HG03442 (cell line): ENCODE measurements at regions not wholly inside any gene's neighbourhood (a gene's known extent, or its start where the extent isn't known, plus 50 kb on each side); places are given as distances from the start of the nearest gene placed in this dataset.

ENCODE experiments used
- ATAC-seq: cut with Tn5 transposase; IDR thresholded peaks from one replicate; pipeline ENCODE4 v1.9.1; 2021; ENCODE audit warnings: mild to moderate bottlenecking, moderate library complexity; ENCODE audit not compliant: unreplicated experiment

DNA sequence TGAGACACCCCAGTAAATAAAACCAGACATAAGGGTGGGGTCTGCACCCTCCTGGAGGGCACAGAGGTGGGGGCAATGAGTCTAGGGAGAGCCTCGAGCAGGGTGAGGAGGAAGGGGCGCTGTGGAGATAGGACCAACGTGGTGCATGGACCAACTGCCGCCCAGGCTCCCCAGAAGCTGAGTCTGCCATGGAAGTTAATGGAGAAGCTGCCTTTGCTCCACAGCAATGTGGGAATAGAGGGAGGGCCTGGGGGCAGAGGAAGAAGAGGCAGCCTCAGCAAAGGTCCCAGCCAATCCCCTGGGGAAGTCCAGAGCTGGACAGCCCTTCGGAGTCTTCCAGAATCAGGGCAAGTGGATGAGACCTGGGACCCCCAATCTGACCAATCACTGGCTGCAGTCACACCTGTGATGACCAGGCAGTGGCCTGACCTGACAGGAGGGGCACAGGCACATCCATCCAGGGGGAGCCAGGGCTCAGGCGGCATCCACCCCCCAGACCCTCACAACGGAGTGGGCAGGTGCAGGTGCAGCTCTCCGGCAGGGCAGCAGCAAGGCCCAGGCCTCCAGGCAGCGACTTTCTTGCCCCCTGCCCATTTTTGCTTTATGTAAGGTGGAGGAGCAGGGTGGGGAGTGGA lies 242.2 kb upstream of the PPP2R2D start:
- no peak for ATAC-seq

DNA sequence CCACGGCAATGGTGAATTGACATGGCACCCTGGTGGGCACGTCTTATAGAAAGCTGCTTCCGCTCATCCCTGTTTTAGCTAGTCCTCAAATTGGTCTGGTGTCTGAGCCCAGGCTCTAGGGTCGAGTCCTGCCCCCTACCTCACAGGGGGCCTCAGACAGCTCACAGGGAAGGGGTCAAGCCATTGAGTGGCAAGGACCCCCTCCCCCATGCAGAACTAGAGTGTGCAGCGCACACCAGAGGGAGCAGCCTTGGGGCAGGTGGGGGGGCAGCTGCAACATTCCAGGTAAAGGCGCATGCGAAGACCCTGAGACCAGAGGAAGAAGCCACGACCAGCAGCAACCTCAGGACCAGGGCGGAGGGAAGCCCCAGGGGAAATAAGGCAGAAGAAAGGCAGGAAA lies 240.4 kb upstream of the PPP2R2D start:
- no peak for ATAC-seq

DNA sequence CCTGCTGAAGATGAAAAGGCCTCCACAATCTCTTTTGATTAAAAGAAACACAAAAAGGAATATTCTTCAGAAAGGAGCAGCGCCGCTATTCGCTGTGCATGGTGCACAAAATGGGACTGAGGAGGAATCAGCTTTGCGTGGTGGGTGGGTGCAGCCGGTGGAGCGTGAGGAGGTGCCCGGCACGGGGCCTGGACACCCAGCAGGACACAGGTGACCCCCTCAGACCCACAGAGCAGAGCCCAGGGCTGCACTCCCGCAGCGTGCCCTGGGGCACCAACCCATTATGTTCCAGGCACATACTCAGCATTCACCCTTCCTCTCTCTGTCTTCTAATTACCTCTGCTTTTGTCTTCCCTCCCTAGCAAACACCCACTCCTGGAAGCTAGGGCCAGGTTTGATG lies 238.0 kb upstream of the PPP2R2D start:
- ATAC-seq: no peak

DNA sequence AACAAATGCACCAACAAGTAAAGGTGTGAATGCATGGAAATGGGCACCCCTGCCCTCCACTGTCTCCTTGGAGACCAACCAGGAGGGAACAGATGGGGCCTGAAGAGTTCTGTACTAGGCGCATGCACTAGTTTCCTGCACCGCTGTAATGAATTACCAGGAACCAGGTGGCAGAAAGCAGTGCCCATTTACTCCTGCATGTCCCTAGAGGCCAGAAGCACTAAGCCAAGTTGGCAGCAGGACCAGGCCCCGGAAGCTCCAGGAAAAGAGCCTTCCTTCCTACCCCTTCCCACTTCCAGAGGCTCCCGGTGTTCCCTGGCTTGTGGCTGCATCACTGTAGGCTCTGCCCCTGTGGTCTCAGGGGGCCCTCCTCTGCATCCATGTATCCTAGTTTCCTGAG lies 237.5 kb upstream of the PPP2R2D start:
- no peak for ATAC-seq

DNA sequence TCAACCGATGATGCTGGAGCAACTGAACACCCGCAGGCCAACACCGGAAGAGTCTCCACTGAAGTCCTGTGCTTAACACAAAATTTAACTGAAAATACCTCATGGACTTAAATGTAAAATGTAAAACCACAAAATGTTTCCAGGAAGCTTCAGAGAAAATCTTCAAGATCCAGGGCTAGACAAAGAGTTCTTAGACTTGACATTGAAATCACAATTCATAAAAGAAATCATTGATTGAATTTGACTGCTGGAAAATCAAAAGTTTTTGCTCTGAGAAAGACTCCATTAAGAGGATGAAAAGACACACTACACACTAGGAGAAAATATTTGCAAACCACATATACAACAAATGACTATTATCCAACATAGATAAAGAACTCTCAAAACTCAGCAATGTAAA lies 234.7 kb upstream of the PPP2R2D start:
- ATAC-seq: no peak

DNA sequence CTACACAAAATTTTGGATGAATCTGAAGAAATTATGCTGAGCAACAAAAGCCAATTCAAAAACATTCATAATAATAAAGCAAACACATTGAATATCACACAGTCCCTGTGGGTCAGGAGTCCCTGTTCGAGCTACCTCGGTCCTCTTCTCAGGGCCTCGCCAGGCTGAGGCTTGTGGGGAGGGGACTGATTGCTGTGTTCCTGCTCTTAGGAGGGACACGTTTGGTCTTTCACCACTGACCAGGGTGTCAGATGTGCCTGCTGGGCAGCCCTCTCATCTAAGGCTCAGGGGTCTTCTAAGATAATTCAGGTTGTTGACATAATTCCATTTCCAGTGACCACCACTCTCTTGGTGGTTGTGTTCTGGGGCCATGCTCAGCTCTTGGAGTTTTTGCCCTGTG lies 233.8 kb upstream of the PPP2R2D start:
- ATAC-seq: no peak

DNA sequence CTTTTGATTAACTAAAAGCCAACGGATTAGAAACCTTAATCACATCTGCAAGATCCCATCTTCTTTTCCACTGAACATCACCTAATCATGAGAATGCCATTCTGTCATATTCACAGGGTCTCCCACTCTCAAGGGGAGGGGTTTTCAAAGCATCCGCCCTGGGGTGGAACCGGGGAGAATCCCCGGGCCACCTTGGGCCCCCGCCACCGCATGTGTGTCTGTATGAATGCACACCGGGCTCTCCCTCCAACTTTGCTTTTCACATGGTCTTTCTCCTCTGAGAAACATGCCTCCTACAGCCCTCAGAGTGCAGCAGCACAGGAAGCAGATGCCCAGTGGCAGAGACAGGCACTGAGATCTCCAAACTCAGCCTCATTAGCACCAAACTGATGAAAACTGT lies 233.2 kb upstream of the PPP2R2D start:
- ATAC-seq: no peak

DNA sequence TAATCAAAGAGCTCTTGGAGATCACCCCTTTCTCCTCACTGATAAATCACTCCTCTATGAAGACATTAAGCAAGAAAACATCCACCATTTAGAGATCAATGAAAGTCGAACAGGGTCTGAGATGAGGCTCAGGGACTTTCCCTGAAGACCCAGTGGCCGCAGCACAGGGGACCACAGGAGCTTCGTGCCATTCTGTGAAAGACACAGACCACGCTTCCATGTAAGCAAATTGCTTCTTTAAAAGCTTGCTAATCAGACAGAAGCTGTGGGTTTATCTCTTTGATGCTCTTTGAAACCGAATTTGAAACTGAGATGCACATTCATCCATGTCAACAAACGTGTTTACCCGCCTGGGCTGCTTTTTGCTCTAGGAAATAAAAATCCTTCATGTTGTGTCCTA lies 231.9 kb upstream of the PPP2R2D start:
- no peak for ATAC-seq

DNA sequence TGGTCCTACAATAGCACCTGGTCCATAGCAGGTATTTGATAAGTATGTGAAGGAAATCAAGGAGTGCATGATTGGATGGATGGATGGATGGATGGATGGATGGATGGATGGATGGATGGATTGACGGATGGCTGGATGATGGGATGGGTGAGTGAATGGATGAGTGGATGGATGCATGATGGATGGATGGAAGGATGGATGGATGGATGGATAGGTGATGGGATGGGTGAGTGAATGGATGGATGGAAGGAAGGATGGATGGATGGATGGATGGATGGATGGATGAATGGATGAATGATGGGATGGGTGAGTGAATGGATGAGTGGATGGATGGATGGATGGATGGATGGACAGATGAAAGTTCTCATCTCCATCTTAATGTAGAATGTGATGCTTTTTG lies 231.0 kb upstream of the PPP2R2D start:
- no peak for ATAC-seq

DNA sequence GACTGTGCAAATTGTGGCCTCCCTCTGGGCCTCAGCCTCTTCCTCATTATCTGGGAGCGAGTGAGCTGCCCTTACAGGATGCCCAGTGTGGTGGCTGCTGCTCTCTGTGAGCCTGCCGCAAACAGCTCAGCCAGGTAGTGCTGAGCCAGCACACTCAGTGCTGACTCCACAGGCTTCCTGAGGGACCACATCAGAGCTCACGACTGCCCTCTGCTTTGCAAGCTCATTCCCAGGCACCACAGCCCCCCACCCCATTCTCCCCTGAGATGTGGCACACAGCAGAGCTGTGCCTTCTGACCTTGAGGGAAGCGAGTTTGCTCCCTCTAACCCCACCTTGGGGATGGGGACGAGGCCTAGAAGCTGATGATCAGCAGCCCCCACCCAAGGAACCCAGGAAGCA lies 230.5 kb upstream of the PPP2R2D start:
- no peak for ATAC-seq

DNA sequence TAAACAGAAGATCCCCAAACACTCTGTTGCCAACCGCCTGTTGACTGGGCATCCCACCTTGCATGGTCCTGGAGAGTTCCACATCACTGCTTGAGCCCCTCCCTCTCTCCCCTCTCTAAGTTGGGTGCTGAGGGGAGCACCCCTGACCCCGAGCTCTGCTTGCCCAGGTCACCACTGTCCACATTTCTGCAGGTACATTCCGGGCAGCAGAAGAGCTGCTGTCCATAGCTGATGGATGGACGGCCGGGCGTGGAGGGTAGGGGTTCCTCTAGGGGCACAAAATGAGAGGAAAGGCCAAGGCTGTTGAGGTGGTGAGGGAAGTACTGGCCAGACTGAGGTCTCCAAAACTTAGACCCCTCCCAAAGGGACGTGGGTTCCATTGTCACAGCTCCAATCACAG lies 227.4 kb upstream of the PPP2R2D start:
- no peak for ATAC-seq

DNA sequence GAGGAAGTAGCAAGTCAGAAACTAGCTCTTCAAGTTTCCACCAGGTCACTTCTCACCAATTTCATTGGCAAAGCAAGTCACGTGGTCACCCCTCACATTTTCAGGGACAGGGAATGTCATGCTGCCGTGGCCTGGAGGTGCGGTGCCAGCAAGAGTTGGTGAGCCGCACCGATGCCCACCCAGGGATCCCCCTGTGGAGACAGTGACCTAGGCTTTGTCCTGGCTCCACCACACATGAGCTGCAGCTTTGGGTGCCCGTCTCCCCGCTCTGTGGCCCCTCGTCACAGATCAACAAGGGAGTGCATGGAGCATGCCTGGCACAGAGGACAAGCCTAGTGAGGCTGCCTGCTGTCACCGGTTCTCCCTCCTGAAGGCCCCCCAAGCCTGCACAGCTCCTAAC lies 226.7 kb upstream of the PPP2R2D start:
- ATAC-seq: no peak

DNA sequence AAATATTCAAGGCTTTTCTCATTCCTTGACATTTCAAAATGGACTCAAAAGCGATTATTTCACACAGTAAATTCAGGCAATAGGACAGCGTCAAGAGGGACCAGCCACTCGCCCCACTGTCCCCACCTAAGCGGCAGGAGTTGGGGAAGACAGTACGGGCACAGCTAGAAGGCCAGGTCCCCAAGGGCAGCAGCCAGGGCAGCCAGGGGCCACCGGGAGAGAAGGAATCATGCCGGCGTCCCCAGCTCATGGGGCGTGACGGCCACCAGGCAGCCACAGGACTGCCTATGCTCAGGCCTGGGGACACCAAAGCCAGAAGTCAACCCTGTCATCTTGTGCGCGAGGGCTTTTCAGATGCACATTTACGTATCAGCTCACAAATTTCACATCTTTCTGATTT lies 225.7 kb upstream of the PPP2R2D start:
- ATAC-seq: no peak

DNA sequence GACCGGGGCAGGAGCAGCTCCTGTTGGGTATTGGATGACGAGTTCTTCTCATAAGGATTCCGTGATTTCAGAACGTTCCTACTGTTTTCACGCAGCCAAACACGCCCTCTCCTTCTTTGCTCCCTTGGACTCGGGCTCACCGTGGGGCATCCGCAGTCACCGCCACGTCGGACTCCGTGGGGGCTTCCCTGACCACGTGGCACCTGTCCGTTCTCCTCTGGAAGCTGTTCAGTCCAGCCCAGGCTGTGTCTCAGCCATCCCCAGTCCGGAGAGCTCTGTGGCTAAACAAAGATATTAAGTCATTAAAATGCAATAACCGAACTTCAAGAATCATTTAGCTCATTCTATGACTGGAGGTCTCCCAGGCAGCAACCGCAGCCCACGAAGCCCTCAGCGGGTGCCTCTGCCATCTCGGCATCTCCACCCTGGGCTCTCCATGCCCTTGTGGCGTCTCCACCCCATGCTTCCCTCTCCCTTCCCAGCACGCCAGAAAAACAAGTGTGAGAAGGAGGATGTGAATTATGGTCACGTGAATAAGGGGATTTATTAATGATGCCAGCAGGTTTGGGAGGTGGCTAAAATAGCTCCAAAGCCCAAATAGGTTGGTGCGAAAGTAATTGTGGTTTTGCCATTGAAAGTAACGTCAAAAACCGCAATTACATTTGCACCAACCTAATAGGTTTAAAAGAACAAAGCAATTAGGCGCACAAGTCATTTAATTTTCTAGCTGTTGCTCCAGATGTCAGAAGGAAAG lies 224.6 kb upstream of the PPP2R2D start:
- no peak for ATAC-seq

DNA sequence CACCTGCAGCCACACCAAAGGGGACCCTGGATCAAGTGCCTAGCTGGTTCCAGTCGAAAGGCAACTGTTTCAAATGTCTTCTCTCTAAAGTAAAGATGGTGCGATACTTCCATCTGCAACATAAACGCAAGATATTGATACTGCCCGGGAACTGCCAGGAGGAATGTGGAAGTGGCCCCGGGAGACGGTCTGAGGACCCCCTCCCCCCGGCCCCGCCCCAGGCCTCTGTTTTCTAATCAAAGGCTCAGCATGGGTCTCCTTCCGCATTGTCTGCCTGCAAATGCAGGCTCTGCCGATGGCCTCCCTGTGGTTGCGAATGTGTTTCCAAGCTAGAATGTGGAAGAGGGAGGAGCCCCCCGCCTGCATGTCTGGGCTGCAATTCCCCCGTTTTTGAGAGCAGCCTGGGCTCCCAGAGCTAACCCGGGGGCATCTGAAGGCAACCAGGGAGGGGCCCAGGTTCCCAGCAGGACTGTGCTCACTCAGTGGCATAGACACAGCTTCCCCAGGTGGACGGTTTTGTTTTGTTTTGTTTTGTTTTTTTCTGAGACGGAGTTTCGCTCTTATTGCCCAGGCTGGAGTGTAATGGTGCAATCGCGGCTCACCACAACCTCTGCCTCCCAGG lies 223.9 kb upstream of the PPP2R2D start:
- no peak for ATAC-seq

DNA sequence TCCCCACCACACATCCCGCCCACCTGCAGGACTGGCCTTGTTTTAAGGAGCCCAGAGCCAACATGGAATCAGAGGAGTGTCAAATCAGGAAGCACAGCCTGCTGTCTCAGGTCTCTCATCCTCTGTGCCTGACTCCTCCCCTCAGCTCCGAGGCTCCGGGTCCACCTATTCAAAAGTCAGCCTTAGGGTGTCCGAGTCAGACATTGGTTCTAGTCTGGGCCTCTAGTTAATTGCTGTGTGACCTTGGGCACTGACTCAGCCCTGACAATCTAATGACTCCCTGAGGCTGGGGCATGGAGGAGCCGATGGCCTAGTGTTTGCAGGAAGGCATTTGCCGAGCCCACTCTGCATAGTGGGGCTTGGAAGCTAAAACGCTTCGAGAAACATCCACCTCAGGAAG lies 223.1 kb upstream of the PPP2R2D start:
- no peak for ATAC-seq

DNA sequence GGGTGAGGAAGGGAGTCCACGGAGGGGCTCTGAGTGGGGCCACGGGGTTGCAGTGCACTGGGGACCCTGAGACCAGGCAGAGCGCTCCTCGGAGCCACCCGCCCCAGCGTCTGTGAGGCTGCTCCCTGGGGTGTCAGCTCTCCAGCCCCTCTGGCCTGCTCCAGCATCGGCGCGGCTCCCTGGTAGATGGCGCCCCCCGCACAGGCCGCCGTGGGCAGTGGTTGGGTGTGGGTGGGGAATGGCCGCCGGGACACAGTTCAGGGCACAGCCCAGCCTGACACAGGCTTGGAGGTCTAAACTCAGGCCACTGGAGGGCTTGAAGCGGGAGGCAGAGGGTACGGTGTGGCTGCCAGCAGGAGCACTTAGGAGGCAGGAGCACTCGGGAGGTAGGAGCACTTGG lies 222.6 kb upstream of the PPP2R2D start:
- no peak for ATAC-seq

DNA sequence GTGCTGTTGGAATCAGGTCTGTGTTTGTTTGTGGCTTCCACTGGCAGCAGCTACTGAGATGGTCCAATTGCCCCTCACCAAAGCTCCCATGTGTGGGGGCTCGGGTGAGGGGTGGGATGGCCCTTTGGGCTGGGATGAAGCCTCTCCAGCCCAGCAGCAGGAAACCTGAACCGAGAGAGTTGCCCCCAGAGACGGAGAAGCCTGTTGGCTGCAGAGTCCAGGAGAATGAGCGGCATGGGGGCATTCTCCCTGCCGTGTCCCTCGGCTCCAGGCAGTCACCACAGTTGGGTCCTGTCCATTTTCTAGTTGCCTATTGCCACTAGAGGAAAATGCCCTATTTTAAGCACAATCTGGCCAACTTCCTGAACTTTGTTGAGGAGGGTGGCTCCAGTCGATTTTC lies 222.2 kb upstream of the PPP2R2D start:
- ATAC-seq: no peak

DNA sequence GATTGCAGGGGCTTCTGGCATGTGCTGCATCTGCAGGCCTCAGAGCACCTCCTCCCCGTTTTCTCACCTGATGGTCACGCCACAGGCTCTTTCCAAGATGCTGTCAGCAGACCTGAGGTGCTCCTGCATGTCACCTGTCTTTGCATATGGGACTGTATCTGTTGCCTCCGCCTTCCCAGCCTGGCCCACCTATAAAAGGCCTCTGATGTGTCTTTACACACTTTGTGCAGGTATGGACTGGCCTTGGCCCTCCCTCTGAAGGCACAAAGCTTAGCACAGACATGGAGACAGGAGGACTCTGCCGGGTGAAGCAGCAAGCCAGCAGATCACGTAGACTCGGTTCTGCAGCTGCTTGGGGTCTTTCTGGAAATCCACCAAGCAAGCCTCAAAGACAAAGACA lies 220.9 kb upstream of the PPP2R2D start:
- ATAC-seq: no peak

DNA sequence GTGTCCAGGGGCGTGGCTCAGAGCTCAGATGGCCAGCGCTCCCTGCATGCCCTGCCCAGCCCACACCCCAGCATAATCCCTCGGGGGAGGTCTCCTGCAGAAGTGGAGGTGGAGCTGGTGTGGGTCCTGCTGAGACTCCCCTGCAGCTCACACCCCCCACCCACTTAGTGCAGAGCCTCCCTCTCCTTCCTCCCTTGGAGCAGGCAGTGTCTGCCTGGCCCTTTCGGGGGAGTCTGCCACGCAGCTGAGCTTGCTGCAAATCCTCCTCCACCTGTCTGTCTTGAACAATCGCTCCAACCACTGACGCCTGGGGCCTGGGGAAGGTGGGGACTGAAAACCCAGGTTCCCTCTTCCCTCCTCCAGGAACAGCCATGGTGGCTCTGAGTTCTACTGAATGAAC lies 219.7 kb upstream of the PPP2R2D start:
- no peak for ATAC-seq

DNA sequence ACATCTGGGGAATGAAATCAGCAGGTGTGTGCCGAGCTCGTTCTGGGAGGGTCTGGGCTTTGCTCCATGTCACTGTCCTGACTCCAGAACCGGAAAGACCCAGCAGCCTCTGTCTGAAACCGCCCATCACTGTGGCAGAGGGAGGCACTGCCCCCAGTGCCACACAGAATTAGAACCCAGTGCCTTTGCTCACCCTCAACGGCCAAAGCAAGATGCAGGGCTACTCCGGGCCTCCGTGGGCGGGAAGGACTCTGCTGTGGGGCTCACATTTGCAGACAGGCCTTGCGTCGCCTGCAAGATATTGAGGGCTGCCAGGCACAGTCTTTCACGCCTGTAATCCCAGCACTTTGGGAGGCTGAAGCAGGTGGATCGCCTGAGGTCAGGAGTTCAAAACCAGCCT lies 219.2 kb upstream of the PPP2R2D start:
- ATAC-seq: no peak

DNA sequence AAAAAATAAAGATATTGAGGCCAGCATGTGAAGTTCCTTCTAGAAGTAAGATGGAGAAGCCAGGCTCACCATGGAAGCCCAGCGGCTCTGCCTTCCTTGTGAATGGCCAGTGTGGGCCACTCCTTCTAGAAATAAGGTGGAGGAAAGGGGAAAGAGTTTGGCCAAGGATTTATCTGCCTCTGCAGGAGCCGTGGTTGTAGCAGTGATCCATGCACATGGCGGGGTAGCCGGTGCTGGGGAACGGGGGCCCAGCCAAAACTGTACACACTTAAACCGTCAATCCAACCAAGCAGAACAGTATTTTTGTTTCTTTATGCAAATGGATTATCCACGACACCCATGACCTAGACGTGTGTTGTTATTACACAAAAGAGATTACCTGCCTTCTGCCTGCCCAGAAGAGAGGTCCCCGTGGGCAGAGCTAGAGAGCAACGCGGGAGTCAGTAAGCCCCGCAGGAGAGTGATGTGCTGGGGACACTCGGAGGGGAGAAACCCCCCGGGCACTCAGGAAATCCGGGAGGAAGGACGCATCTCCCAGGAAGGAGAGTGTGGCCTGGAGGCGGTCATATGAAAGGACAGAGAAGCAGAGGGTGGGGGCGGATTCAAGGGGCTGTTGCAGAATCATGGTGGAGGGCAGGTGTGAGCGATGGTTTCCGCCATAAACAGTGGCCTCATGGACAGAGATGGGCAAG lies 218.4 kb upstream of the PPP2R2D start:
- ATAC-seq: no peak
